ENCODE measurements at regions not wholly inside any gene's neighbourhood (a gene's known extent, or its start where the extent isn't known, plus 50 kb on each side); places are given as distances from the start of the nearest gene placed in this dataset.
"Not testable (repeated sequence)": the region's sequence is repeated elsewhere in the genome, so short reads cannot be mapped to it uniquely, and the experiment has no call there.

- DNase-seq (ENCODE audit: extremely low read depth, low read depth), result no peak
Observed at GRCh38 chr7:81487516-81487915, 282.3 kb downstream of the HGF start.

DNA sequence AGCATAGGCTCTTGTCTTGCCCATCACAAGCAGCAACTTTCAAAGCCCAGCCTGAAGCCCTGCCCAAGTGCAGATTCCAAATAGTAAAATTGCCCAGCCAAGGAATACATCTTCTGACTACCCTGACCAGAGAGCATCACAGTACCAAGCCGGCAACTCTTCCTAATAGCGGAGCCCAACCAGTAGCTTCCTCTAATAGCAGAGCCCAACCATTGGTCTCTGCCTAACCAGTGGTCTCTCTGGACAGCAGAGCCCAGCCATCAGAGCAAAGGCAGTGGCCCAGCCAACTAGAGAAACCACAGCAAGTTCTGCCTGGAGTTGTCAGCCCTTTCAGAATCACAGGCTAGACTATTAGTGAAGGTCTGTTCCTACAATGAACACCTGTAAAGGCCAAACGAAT lies 285.6 kb downstream of the HGF start:
- DNase-seq (ENCODE audit: extremely low read depth, low read depth), result no peak

GRCh38 chr7:81482600-81483186 lies 287.2 kb downstream of the HGF start:
- DNase-seq (ENCODE audit: extremely low read depth, low read depth), result peak; percentile 34

GRCh38 chr7:81478664-81479063 lies 291.2 kb downstream of the HGF start:
- peak; percentile 35 for DNase-seq (ENCODE audit: extremely low read depth, low read depth)

DNA sequence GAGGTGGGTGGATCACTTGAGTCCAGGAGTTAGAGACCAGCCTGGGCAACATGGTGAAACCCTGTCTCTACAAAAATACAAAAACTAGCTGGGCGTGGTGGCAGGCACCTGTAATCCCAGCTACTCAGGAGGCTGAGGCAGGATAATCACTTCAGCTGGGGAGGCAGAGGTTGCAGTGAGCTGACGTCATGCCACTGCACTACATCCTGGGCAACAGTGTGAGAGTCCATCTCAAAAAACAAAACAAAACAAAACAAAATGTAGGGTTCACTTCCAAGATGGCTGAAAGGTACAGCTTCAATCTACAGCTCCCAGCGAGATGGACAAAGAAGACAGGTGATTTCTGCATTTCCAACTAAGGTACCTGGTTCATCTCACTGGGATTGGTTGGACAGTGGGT lies 291.6 kb downstream of the HGF start:
- not testable (repeated sequence) for DNase-seq (ENCODE audit: extremely low read depth, low read depth)

DNA sequence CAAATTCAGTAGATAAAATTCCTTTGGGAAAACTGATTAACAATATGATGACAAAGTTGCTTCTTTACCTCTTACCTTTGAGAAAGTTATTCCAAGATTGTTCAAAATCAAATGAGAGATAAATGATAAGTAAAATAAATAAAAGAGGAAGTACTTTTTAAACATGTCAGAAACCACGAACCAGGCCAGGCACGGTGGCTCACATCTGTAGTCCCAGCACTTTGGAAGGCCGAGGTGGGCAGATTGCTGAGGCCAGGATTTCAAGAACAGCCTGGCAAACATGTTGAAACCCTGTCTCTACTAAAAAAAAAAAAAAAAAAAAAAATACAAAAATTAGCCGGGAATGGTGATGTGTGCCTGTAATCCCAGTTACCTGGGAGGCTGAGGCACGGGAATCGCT lies 296.6 kb downstream of the HGF start:
- DNase-seq (ENCODE audit: extremely low read depth, low read depth), result no peak

DNA sequence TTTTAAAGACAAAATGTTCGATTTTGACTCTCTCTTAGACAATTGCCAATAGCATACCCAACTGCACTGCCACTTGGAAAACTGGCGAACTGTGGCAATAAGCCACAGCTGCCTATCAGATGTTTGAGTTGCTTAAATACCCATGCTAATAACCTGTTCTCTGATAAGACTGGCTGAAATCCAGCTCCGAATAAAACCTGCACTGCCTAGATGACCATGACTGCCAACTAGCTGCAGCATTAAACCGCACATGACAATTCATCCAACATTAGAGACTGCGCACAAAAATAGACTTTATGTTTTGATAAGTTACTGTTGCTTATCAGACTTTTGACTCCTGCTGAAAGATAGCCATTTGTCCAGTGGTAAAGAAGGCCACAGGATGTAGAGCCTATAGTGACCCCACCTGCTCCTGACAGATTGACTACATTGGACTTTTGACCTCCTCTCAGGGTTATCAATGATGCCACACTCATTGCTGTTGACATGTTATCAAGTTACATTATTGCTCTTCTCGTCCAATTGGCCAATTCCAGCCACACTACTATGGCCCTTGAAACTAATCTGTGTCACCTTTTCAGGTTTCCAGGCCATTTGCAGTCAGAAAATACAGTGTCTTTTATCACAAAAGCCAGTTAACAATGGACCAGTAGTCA lies 299.0 kb downstream of the HGF start:
- no peak for DNase-seq (ENCODE audit: extremely low read depth, low read depth)

DNA sequence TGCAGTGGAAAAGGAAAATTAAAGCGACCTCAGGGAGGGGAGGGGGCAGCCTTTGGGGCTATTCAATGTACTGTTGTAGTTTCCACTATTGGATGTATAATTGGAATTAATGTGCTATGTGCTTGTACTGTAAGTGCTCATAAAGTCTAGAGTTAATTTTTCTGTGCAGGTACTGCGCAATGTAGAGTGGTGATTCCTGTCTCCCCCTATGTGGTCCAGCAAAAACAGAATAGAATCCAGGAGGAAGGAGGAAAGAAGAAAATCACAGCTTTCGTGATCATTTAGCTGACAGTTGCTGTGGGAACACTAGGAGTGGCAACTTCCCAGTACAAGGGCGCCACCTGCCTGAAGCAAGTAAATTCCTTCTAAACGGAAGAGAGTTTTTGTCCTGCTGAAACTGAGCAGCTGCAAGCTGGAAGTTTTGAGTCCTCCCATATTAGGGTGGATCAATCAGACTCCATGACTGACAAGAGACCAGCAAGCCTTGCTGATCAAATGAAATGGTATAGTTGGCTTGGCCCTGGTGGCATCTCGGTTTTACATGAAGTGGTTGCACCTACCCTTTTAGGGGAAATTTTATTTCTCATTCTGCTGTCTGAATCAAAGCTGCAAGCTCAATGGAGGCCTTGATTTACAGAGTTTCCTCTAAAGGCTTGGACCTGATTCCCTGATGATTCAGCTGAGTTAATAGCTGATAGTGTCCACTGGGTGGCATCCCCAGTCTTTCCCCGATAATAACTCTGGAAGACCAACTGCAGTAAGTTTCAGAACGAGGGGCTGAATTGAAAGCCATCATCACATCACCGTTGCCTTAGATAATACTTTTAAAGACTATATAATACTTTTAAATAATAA lies 299.8 kb downstream of the HGF start:
- DNase-seq (ENCODE audit: extremely low read depth, low read depth), result peak; percentile 70

GRCh38 chr7:81469153-81469868 lies 300.5 kb downstream of the HGF start:
- DNase-seq (ENCODE audit: extremely low read depth, low read depth), result no peak

DNA sequence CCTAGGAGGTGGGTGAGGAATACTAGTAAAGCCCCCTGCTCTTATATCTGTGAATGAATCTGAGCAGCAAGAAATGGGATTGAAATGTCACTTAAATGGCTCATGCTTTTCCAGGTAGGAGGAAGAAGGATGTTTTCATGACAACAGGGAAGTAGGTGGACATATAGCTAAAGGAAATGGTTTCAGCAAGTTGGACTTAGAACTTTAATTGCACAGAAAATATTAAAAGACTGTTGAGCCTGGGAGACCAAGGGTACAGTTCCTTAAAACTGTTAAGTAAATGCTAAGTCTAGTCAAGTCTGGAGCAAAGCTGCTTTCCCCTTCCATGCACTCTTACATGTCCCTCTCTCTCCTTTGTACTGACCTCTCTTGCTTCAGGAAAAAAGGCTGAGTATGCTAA lies 301.3 kb downstream of the HGF start:
- DNase-seq (ENCODE audit: extremely low read depth, low read depth), result no peak

DNA sequence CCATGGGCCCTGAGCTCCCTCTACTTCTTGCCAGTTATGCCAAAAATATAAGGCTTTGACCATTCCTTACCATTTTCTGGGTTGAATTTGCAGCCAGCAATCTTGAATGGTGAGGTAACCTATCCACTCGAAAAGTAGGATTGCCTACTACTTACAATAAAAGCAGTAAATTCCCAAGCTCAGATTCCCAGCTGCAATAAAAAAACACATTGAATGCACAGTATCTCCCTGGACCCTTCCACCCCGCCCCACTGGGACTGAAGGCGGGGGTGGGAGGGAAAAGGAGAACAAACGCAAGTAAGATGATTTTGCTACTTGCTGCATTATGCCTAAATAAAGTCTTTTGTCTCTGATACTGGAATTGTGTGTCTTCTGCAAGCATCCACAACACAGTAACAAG lies 301.9 kb downstream of the HGF start:
- DNase-seq (ENCODE audit: extremely low read depth, low read depth), result no peak

- no peak for DNase-seq (ENCODE audit: extremely low read depth, low read depth)
Observed at GRCh38 chr7:81462672-81463071, 307.2 kb downstream of the HGF start.

- DNase-seq (ENCODE audit: extremely low read depth, low read depth), result no peak
Observed at GRCh38 chr7:81460250-81461045, 309.4 kb downstream of the HGF start.

DNA sequence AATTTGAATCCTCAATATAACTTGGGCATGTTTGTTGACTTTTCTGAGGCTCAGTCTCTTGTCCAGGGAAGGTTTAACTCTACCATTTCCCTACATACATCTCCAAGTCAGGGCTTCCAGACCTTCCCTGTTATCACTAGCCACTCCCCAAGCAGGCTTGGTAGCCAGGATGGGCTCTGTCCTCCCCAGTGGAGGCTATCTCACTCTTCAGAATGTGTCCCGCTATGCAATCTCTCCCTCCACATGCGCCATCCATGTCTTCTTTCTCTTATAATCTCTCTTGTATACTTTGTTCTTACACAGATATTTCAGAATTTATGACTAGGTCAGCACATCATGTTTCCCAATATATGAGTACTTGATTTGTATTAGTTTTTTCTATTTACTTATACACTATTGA lies 310.4 kb downstream of the HGF start:
- no peak for DNase-seq (ENCODE audit: extremely low read depth, low read depth)

- DNase-seq (ENCODE audit: extremely low read depth, low read depth), result no peak
Observed at GRCh38 chr7:81457852-81458522, 311.9 kb downstream of the HGF start.

DNA sequence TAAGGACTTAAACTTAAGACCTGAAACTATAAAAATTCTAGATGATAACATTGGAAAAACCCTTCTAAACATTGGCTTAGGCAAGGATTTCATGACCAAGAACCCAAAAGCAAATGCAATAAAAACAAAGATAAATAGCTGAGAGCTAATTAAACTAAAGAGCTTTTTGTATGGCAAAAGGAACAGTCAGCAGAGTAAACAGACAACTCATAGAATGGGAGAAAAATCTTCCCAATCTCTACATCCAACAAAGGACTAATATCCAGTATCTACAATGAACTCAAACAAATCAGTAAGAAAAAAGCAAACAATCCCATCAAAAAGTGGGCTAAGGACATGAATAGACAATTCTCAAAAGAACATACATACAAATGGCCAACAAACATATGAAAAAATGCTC lies 316.1 kb downstream of the HGF start:
- not testable (repeated sequence) for DNase-seq (ENCODE audit: extremely low read depth, low read depth)

- no peak for DNase-seq (ENCODE audit: extremely low read depth, low read depth)
Observed at GRCh38 chr7:81449105-81449504, 320.7 kb downstream of the HGF start.

DNA sequence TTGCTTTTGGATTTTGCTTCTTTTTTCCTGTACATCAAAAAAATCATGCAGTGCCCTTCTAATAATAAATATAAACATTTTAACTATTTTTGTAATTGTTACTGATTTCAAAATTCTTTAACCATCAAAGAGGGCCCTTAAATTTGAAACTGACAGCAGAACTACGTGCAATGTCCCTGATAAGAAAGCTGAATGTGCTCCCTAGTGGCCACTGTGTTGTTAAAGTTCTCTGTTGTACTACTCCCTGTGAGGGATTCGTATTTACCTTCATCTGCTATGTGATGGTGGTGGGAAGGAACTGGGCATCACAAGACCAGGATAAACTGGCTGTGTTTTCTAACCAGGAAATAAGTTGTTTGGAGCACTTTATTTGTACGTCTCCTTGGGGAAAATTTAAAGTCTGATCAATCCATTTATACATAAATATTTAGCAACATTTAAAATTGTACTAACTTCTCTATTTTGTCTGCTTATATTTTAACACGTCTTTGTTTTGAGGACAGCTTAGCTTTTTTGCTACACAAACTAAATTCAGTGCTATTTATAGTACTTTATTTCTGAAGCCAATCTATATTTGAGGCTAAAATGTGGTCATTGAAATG lies 322.4 kb downstream of the HGF start:
- DNase-seq (ENCODE audit: extremely low read depth, low read depth), result peak; percentile 52

DNA sequence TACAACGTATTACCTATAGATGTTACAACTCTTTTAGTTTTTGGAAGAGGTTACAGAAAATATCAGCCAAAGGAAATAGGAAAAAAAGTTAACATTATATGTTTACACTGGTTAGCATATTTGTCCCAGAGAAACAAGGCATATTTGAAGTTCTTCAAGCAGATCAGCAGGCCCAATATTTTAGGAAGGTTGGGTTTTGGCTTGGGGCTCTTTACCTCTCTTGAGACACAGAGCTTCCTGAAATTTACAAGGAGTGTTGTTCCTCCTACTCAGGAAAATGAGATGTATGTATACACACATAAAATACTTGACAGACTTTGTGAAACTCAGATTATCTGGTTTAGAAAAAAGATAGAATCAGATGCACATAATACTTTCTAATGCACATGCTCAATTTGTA lies 323.6 kb downstream of the HGF start:
- DNase-seq (ENCODE audit: extremely low read depth, low read depth), result no peak

Measured in NCI-H460 (cell line).